Activated T-cell treated with anti-CD3 and anti-CD28 coated beads, Interleukin-2, amount 50 U/mL, for 24 hours (primary cell): ENCODE measurements at regions not wholly inside any gene's neighbourhood (a gene's known extent, or its start where the extent isn't known, plus 50 kb on each side); places are given as distances from the start of the nearest gene placed in this dataset.

Source experiments
- DNase-seq: peaks from one replicate; pipeline ENCODE4 v3.0.0-alpha.2; 2020
- H3K27ac Mint-ChIP-seq: 2 replicates; pipeline ENCODE4 v1.8.0; 2020; ENCODE audit warnings: mild to moderate bottlenecking, mixed read lengths
- H3K27me3 Mint-ChIP-seq: 2 replicates; pipeline ENCODE4 v1.8.0; 2020; ENCODE audit warnings: mixed read lengths
- H3K36me3 Mint-ChIP-seq: 2 replicates; pipeline ENCODE4 v1.8.0; 2020; ENCODE audit warnings: low read depth, mixed read lengths
- H3K4me1 Mint-ChIP-seq: 2 replicates; pipeline ENCODE4 v1.8.0; 2020; ENCODE audit warnings: low read depth, mixed read lengths
- H3K4me3 Mint-ChIP-seq: 2 replicates; pipeline ENCODE4 v1.8.0; 2020; ENCODE audit warnings: mild to moderate bottlenecking, moderate library complexity, mixed read lengths
- H3K9me3 Mint-ChIP-seq: 2 replicates; pipeline ENCODE4 v1.8.0; 2020; ENCODE audit warnings: mixed read lengths

GRCh38 chr12:13573698-13574321 lies 377.3 kb downstream of the EMP1 start:
- Mint-ChIP-seq H3K27me3 (no peaks in the 10 kb centered on the region), H3K4me1 (no peaks in the 10 kb centered on the region), H3K9me3 (no peaks in the 10 kb centered on the region), H3K36me3 (no peaks in the 10 kb centered on the region), H3K4me3 (no peak overlapping the region), H3K27ac (no peak overlapping the region)
- no peak for DNase-seq

- no peak overlapping the region for H3K27ac Mint-ChIP-seq
- no peaks in the 10 kb centered on the region for H3K4me1 Mint-ChIP-seq
- no peaks in the 10 kb centered on the region for H3K9me3 Mint-ChIP-seq
- DNase-seq, result no peak
- no peaks in the 10 kb centered on the region for H3K27me3 Mint-ChIP-seq
- H3K4me3 Mint-ChIP-seq, result no peak overlapping the region
- H3K36me3 Mint-ChIP-seq, result no peaks in the 10 kb centered on the region
These were observed 374.5 kb downstream of the EMP1 start for GRCh38 chr12:13571035-13571434.

- H3K27ac Mint-ChIP-seq, result no peak overlapping the region
- no peak for DNase-seq
- H3K9me3 Mint-ChIP-seq, result no peaks in the 10 kb centered on the region
- no peaks in the 10 kb centered on the region for H3K4me1 Mint-ChIP-seq
- H3K36me3 Mint-ChIP-seq, result no peaks in the 10 kb centered on the region
- no peaks in the 10 kb centered on the region for H3K27me3 Mint-ChIP-seq
- no peak overlapping the region for H3K4me3 Mint-ChIP-seq
These were observed 373.6 kb downstream of the EMP1 start for GRCh38 chr12:13570005-13570694.

GRCh38 chr12:13566292-13566691 lies 369.8 kb downstream of the EMP1 start:
- Mint-ChIP-seq H3K36me3 (no peaks in the 10 kb centered on the region), H3K9me3 (no peaks in the 10 kb centered on the region), H3K27me3 (no peaks in the 10 kb centered on the region), H3K4me3 (no peak overlapping the region), H3K27ac (no peak overlapping the region), H3K4me1 (no peaks in the 10 kb centered on the region)
- DNase-seq, result no peak

GRCh38 chr12:13564266-13564810 lies 367.8 kb downstream of the EMP1 start:
- Mint-ChIP-seq H3K9me3 (no peaks in the 10 kb centered on the region), H3K4me1 (no peaks in the 10 kb centered on the region), H3K4me3 (no peak overlapping the region), H3K27ac (no peak overlapping the region), H3K27me3 (no peaks in the 10 kb centered on the region), H3K36me3 (no peaks in the 10 kb centered on the region)
- no peak for DNase-seq

- DNase-seq, result no peak
- Mint-ChIP-seq H3K4me1 (no peaks in the 10 kb centered on the region), H3K36me3 (no peaks in the 10 kb centered on the region), H3K9me3 (no peaks in the 10 kb centered on the region), H3K4me3 (no peak overlapping the region), H3K27me3 (no peaks in the 10 kb centered on the region), H3K27ac (no peak overlapping the region)
These were observed 367.2 kb downstream of the EMP1 start for GRCh38 chr12:13563743-13564125.

GRCh38 chr12:13562915-13563742 lies 366.6 kb downstream of the EMP1 start:
- H3K9me3 Mint-ChIP-seq, result no peaks in the 10 kb centered on the region
- DNase-seq, result no peak
- no peak overlapping the region for H3K4me3 Mint-ChIP-seq
- H3K27me3 Mint-ChIP-seq, result no peaks in the 10 kb centered on the region
- H3K36me3 Mint-ChIP-seq, result no peaks in the 10 kb centered on the region
- no peak overlapping the region for H3K27ac Mint-ChIP-seq
- H3K4me1 Mint-ChIP-seq, result no peaks in the 10 kb centered on the region

GRCh38 chr12:13561923-13562322 lies 365.4 kb downstream of the EMP1 start:
- Mint-ChIP-seq H3K9me3 (no peaks in the 10 kb centered on the region), H3K36me3 (no peaks in the 10 kb centered on the region), H3K4me3 (no peak overlapping the region), H3K27ac (no peak overlapping the region), H3K27me3 (no peaks in the 10 kb centered on the region), H3K4me1 (no peaks in the 10 kb centered on the region)
- DNase-seq, result no peak

GRCh38 chr12:13559318-13559978 lies 362.9 kb downstream of the EMP1 start:
- H3K27ac Mint-ChIP-seq, result no peak overlapping the region
- no peak for DNase-seq
- H3K36me3 Mint-ChIP-seq, result no peaks in the 10 kb centered on the region
- no peak overlapping the region for H3K4me3 Mint-ChIP-seq
- no peaks in the 10 kb centered on the region for H3K4me1 Mint-ChIP-seq
- H3K27me3 Mint-ChIP-seq, result no peaks in the 10 kb centered on the region
- H3K9me3 Mint-ChIP-seq, result no peaks in the 10 kb centered on the region

GRCh38 chr12:13552830-13553229 lies 356.3 kb downstream of the EMP1 start:
- Mint-ChIP-seq H3K36me3 (no peaks in the 10 kb centered on the region), H3K4me1 (no peaks in the 10 kb centered on the region), H3K9me3 (no peaks in the 10 kb centered on the region), H3K27ac (no peak overlapping the region), H3K4me3 (no peak overlapping the region), H3K27me3 (peaks cover 4% of the 10 kb centered on the region)
- DNase-seq, result no peak

GRCh38 chr12:13547283-13547682 lies 350.8 kb downstream of the EMP1 start:
- no peaks in the 10 kb centered on the region for H3K36me3 Mint-ChIP-seq
- H3K27me3 Mint-ChIP-seq, result peaks cover 4% of the 10 kb centered on the region
- no peak for DNase-seq
- H3K4me1 Mint-ChIP-seq, result no peaks in the 10 kb centered on the region
- H3K9me3 Mint-ChIP-seq, result no peaks in the 10 kb centered on the region
- H3K4me3 Mint-ChIP-seq, result no peak overlapping the region
- H3K27ac Mint-ChIP-seq, result no peak overlapping the region

GRCh38 chr12:13546231-13546630 lies 349.7 kb downstream of the EMP1 start:
- Mint-ChIP-seq H3K4me1 (no peaks in the 10 kb centered on the region), H3K27ac (no peak overlapping the region), H3K27me3 (peaks cover 8% of the 10 kb centered on the region), H3K4me3 (no peak overlapping the region), H3K9me3 (no peaks in the 10 kb centered on the region), H3K36me3 (no peaks in the 10 kb centered on the region)
- no peak for DNase-seq

- Mint-ChIP-seq H3K27ac (no peak overlapping the region), H3K4me3 (no peak overlapping the region), H3K4me1 (peaks cover 3% of the 10 kb centered on the region), H3K27me3 (peaks cover 26% of the 10 kb centered on the region), H3K36me3 (no peaks in the 10 kb centered on the region), H3K9me3 (no peaks in the 10 kb centered on the region)
- DNase-seq, result no peak
These were observed 342.5 kb downstream of the EMP1 start for GRCh38 chr12:13539051-13539450.

GRCh38 chr12:13538136-13538535 lies 341.6 kb downstream of the EMP1 start:
- Mint-ChIP-seq H3K4me1 (peaks cover 3% of the 10 kb centered on the region), H3K4me3 (no peak overlapping the region), H3K27me3 (peaks cover 26% of the 10 kb centered on the region), H3K27ac (no peak overlapping the region), H3K9me3 (no peaks in the 10 kb centered on the region), H3K36me3 (no peaks in the 10 kb centered on the region)
- DNase-seq, result no peak
